ENCODE measurements at regions not wholly inside any gene's neighbourhood (a gene's known extent, or its start where the extent isn't known, plus 50 kb on each side); places are given as distances from the start of the nearest gene placed in this dataset.

DNA sequence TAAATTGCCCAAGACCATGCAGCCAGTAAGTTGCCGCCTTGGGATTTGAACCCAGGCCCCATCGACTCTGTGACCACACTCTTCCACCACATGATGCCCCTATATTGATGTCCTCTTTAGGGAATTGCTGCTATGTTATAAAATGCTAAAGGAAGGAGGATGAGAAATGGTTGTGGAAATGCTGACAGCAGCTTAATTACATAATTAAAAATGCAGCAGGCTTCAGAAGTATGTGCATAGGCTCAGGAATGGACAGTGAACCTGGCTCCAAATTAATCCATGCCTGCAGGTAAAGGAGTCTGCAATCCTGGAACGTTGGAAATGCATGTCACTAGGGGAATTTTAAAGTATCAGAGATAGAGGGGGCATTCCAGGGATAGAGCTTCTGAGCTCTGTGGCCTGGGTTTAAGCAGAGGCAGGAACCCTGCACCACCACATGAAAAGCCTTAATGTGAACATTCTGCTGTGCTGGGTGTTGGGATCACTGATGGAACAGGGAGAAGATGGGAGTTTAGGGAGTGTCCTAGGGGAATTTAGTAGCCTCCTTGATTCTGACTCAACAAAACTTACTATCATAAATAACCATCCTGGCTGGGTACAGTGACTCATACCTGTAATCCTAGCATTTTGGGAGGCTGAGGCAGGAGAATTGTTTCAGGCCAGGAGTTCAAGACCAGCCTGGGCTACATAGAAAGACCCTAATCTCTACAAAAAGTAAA, 76.1 kb upstream of the CCDC85A start:
- no peak for TF ChIP-seq POLR2AphosphoS5 (IDR thresholded peaks at IDR 0.05; ENCODE audit: borderline replicate concordance, low read depth, low read length)
- no peak for TF ChIP-seq EZH2 (IDR thresholded peaks at IDR 0.05)
